SJCRH30 (cell line): ENCODE measurements at regions not wholly inside any gene's neighbourhood (a gene's known extent, or its start where the extent isn't known, plus 50 kb on each side); places are given as distances from the start of the nearest gene placed in this dataset.
"Not testable (repeated sequence)": the region's sequence is repeated elsewhere in the genome, so short reads cannot be mapped to it uniquely, and the experiment has no call there.

Experiments
- DNase-seq, 2 experiments: peaks; one replicate each; pipeline ENCODE4 v3.0.0-alpha.2; 2015 to 2020
- H3K27ac ChIP-seq: fragments of 250-450 bp; sonication (Bioruptor Pico); 2 replicates; pipeline ENCODE4 v1.5.1; 2020; ENCODE audit warnings: mild to moderate bottlenecking, moderate library complexity
- H3K27me3 ChIP-seq: fragments of 250-450 bp; sonication (Bioruptor Pico); 2 replicates; pipeline ENCODE4 v1.5.1; 2020; ENCODE audit warnings: mild to moderate bottlenecking, moderate library complexity
- H3K36me3 ChIP-seq: fragments of 250-450 bp; sonication (Bioruptor Pico); 2 replicates; pipeline ENCODE4 v1.5.1; 2020; ENCODE audit warnings: mild to moderate bottlenecking, moderate library complexity
- H3K4me1 ChIP-seq: fragments of 250-450 bp; sonication (Bioruptor Pico); 2 replicates; pipeline ENCODE4 v1.5.1; 2020; ENCODE audit warnings: mild to moderate bottlenecking, moderate library complexity
- H3K4me3 ChIP-seq: fragments of 250-450 bp; sonication (Bioruptor Pico); 2 replicates; pipeline ENCODE4 v1.5.1; 2020; ENCODE audit warnings: mild to moderate bottlenecking, moderate library complexity
- H3K9me3 ChIP-seq: fragments of 250-450 bp; sonication (Bioruptor Pico); replicated peaks from 2 replicates; pipeline ENCODE4 v1.5.1; 2020; ENCODE audit warnings: mild to moderate bottlenecking, moderate library complexity

DNA sequence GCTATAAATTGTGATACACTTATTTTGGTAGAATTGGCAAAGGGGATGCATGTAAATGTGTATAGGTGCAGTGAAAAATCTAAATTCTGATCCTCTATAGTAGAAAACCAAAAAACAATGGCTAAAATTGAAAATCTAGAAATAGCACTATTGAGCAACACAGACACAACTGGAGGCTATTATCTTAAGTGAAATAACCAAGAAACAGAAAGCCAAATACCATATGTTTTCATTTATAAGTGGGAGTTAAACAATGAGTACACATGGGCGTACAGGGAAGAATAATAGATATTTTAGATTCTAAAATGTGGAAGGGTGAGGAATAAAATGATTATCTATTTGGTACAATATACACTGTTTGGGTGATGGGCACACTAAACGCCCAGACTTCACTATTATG, 183.2 kb upstream of the TUSC1 start:
- DNase-seq = no peak
- H3K9me3 ChIP-seq = no peaks in the 10 kb centered on the region
- no peaks in the 10 kb centered on the region for H3K36me3 ChIP-seq
- no peak overlapping the region for H3K4me3 ChIP-seq
- no peak overlapping the region for H3K27ac ChIP-seq
- H3K4me1 ChIP-seq = no peaks in the 10 kb centered on the region
- no peaks in the 10 kb centered on the region for H3K27me3 ChIP-seq

DNA sequence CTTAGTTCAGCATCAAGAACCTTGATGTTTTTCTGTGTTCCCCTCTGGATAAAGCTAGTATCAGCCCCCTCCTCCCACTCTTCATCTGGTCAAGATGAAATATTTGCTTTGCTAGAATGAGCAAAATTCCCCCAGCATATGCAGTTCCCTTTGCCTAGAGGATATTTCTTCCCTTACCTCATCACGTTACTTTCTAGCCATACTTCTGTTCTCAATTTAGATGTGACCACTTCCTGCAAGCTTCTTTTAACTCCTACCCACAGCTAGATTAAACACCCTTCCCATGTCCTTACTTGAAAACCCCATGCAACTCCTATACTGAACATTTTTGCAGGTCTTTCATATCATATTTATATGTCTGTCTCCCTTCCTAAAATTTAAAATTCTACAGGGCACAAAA, 178.9 kb upstream of the TUSC1 start:
- Histone ChIP-seq H3K36me3 (no peaks in the 10 kb centered on the region), H3K27ac (no peak overlapping the region), H3K4me1 (no peaks in the 10 kb centered on the region), H3K9me3 (no peaks in the 10 kb centered on the region), H3K4me3 (no peak overlapping the region), H3K27me3 (no peaks in the 10 kb centered on the region)
- no peak for DNase-seq

DNA sequence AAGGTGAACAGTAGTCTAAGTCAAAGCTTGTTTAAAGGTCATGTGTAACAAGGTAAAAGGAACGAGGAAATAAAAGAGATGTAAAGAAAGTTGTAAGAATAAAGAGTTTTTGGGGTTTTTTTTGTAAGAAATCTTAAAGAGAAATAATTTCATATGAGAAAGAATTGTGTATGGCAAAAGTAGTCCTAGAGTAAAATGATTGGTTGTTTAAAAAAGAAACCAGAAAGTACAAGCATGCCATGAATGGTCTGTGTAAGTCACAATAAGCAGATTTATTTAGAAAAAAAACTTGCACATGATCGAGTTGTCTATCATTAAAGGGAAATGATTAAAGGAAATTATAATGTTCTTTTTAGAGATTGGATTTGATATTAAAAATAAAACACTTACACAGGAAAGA, 172.6 kb upstream of the TUSC1 start:
- Histone ChIP-seq H3K4me3 (no peak overlapping the region), H3K27me3 (no peaks in the 10 kb centered on the region), H3K36me3 (no peaks in the 10 kb centered on the region), H3K9me3 (no peaks in the 10 kb centered on the region), H3K4me1 (no peaks in the 10 kb centered on the region), H3K27ac (no peak overlapping the region)
- no peak for DNase-seq

DNA sequence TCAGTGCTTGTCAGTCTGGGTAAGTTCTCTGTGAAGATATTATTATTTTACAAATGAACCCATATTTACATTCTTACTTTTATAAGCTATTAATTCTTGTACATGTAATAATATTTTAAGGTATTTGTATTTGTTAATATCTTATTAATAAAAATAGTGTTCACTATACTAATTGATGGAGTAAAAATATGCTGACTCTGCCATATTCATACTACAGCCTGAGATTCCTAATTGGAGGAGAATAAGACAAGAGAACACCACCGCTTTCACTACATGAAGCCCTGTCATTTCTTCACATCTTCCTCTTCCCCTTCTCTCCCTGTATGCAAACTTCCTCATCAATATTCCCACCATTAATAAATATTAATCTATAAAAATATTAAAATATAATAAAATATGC, 167.6 kb upstream of the TUSC1 start:
- Histone ChIP-seq H3K4me3 (no peak overlapping the region), H3K36me3 (no peaks in the 10 kb centered on the region), H3K27me3 (no peaks in the 10 kb centered on the region), H3K27ac (no peak overlapping the region), H3K4me1 (no peaks in the 10 kb centered on the region), H3K9me3 (no peaks in the 10 kb centered on the region)
- DNase-seq = no peak

DNA sequence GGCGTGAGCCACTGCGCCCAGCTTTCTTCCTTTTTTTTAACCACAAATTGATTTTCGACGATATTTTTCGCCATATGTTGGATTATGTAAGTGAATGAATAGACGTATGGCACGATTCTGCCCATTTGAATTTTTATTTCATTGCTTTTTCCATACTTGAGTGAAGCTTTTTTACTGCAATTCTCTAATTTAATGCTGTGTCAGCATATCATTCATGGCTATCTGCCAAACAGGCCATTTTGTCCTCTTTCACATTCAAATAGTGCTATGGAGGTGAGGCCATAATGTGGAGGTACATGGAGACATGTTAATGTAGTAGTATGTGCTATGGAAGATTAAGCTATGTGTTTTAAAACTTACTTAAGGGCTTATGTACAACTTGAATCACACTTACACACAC, 152.1 kb upstream of the TUSC1 start:
- Histone ChIP-seq H3K4me1 (no peaks in the 10 kb centered on the region), H3K4me3 (no peak overlapping the region), H3K9me3 (no peaks in the 10 kb centered on the region), H3K27me3 (no peaks in the 10 kb centered on the region), H3K27ac (no peak overlapping the region), H3K36me3 (no peaks in the 10 kb centered on the region)
- DNase-seq = no peak

DNA sequence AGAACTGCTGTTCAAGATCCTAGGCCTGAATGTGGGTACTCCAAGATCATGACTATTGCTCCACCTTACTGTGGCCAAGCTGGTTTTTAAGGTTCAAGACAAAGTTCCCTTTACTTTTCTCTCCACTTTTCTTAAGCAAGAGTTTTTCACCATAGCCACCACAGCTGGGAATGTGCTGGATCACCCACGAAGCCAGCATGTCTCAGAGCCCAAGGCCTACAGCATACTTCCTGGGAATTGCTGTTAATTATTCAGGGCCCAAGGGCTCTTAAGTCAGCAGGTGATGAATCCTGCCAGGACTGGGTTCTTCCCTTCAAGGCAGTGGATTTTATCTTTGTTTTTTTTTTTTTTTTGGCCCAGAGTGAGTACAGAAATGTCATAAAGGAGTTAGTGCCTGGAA, 149.4 kb upstream of the TUSC1 start:
- no peaks in the 10 kb centered on the region for H3K27me3 ChIP-seq
- no peak overlapping the region for H3K27ac ChIP-seq
- H3K4me3 ChIP-seq = no peak overlapping the region
- no peak for DNase-seq
- H3K9me3 ChIP-seq = no peaks in the 10 kb centered on the region
- no peaks in the 10 kb centered on the region for H3K36me3 ChIP-seq
- no peaks in the 10 kb centered on the region for H3K4me1 ChIP-seq

DNA sequence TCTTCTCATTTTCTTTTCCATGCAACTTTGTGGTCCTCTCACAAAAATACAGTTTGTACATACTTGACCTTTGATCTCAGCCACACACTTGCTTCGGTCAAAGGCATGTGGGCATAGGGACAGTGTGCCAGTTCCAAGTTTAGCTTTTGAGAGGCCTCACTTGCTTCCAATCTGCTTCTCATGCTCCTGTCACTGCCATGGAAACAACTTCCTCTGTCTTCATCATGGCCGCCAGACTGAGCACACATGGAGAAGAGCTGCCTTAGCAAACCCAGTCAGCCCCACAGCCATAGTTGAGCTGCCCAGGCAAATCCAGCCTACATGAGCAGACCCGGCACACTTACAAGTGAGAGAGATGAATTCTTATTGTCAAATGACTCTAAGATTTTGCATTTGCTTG, 138.2 kb upstream of the TUSC1 start:
- Histone ChIP-seq H3K36me3 (no peaks in the 10 kb centered on the region), H3K4me3 (no peak overlapping the region), H3K4me1 (no peaks in the 10 kb centered on the region), H3K27ac (no peak overlapping the region), H3K9me3 (no peaks in the 10 kb centered on the region), H3K27me3 (no peaks in the 10 kb centered on the region)
- DNase-seq = no peak

DNA sequence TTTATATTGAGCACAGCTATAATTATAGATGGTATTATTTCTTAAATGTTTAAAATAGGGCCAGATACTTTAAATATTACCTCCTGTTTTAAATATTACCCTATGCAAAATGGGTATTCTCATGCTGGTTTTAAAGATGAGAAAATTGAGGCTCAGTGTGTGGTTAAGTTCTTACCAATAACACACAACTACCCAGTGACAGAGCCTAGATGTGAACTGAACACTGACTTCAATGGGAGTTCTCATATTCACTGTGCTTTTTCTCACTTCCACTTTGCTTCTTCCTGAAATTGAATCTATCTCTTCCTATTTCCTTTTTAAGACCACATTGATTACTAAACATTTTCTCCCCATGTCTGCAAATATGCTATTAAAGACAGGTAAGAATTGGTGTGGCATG, 135.8 kb upstream of the TUSC1 start:
- H3K36me3 ChIP-seq = no peaks in the 10 kb centered on the region
- H3K27me3 ChIP-seq = no peaks in the 10 kb centered on the region
- no peak overlapping the region for H3K4me3 ChIP-seq
- no peaks in the 10 kb centered on the region for H3K9me3 ChIP-seq
- H3K27ac ChIP-seq = no peak overlapping the region
- DNase-seq = no peak
- H3K4me1 ChIP-seq = no peaks in the 10 kb centered on the region

DNA sequence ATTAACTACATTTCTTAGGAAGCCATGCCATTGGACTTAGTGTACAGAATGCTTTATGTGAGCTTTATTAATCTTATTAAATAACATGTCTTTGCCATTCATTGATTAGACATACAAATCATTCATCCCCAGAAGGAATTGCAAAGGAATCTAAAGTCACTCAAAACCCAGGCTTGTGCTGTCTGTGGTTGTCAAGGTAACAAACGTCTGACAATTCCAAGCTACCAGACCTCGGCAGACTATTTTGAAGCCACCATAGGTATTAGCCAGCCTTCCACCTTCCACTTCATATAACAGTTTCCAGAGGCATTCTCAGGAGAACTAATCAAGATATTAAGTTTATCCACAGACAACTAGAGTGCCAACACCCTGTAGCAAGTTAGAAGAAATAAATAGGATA, 135.2 kb upstream of the TUSC1 start:
- no peaks in the 10 kb centered on the region for H3K9me3 ChIP-seq
- no peaks in the 10 kb centered on the region for H3K4me1 ChIP-seq
- no peaks in the 10 kb centered on the region for H3K36me3 ChIP-seq
- no peak overlapping the region for H3K4me3 ChIP-seq
- H3K27ac ChIP-seq = no peak overlapping the region
- no peaks in the 10 kb centered on the region for H3K27me3 ChIP-seq
- DNase-seq = no peak

DNA sequence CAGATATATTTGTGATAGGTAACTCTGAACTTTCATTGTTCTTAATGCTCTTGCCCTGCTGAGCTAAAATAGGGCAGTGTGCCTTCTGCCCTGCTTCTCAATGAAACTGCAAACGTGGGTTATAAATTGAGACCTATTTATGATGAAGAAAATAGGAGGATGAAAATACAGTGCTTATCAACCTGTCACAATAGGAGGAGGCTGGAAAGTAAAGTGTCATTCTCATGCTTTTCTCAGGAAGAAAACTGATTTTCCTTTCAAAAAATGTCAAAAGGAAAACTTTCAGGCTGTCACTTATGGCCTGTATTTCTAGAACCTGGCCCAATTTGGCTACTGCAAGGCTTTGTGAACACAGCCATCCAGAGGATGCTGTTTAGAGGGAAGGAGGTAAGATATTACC, 130.3 kb upstream of the TUSC1 start:
- Histone ChIP-seq H3K27me3 (no peaks in the 10 kb centered on the region), H3K27ac (no peak overlapping the region), H3K9me3 (no peaks in the 10 kb centered on the region), H3K4me1 (no peaks in the 10 kb centered on the region), H3K4me3 (no peak overlapping the region), H3K36me3 (no peaks in the 10 kb centered on the region)
- DNase-seq = no peak

DNA sequence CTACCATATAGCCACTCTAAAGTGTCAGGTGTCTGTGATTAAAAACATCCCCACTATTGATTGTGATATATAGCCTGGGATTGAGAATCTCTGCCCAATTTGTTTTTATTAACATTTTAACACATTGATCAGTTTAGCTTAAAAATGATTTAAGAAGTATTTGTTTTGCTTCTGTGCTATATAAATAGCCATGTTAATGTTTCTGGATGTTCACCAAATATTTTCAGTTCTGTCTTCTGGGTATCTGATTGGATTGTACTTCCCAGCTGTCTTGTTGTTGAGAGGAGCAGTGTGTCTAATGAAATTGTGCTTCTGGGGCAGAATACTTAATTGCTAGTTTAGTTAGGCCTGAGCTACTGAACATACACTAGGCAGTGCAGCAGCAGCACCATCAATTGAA, 126.6 kb upstream of the TUSC1 start:
- no peak overlapping the region for H3K27ac ChIP-seq
- no peak for DNase-seq

DNA sequence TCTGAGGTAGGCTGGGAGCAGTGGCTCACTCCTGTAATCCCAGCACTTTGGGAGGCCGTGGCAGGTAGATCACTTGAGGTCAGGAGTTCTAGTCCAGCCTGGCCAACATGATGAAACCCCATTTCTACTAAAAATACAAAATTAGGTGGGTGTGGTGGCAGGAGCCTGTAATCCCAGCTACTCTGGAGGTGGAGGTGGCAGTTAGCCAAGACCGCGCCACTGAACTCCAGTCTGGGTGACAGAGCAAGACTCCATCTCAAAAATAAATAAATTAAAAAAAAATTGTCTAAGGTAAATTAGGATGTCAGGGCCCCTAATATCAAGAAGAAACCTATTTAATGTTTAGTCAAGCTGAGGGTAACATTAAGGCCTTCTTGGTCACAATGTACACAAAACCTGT, 123.7 kb upstream of the TUSC1 start:
- DNase-seq, H3K27me3 ChIP-seq, H3K4me1 ChIP-seq, H3K9me3 ChIP-seq, H3K36me3 ChIP-seq, H3K27ac ChIP-seq, H3K4me3 ChIP-seq: not testable (repeated sequence)

More for the DNA sequence above, 126.6 kb upstream of the TUSC1 start:
- no peaks in the 10 kb centered on the region for H3K4me1 ChIP-seq
- no peaks in the 10 kb centered on the region for H3K27me3 ChIP-seq
- H3K36me3 ChIP-seq = no peaks in the 10 kb centered on the region
- H3K4me3 ChIP-seq = no peak overlapping the region
- H3K9me3 ChIP-seq = no peaks in the 10 kb centered on the region

DNA sequence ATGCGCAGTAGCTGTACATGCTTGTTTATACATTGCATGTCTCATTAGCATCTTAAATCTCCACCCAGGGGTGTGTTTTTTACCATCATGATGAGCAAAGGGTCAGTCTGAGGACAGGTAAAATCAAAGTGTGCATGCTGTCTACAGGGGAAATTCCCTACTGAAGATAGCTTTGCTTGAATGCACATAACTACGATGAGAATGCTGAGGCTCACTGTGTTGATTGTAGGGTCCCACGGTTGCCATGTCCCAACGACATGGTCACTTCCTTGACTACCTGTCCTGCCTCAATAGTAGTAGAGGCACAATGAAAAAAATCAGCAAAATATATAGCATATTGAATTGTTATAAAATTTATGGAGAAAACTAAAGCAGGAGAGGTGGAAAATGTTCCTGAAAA, 95.6 kb upstream of the TUSC1 start:
- Histone ChIP-seq H3K27ac (no peak overlapping the region), H3K36me3 (no peaks in the 10 kb centered on the region), H3K27me3 (no peaks in the 10 kb centered on the region), H3K9me3 (no peaks in the 10 kb centered on the region), H3K4me1 (no peaks in the 10 kb centered on the region), H3K4me3 (no peak overlapping the region)
- no peak for DNase-seq

DNA sequence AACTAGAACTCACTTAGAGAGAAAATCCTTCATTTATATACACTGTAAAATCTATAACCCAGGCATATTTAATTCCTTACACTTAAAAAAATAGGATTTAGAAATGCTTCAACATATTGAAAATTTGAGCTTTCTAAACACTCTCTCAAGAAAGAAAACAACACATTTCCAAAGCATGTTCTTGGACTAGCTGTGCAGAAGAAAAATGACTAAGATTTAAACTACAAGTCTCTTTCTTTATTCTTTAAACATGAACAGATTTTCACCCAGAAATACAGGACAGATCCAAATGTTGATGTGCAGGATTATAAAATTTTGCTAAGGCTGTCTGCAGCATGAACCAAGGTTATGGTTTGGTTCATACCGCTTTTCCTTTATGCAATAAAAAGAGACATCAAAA, 77.7 kb upstream of the TUSC1 start:
- DNase-seq = no peak
- Histone ChIP-seq H3K36me3 (no peaks in the 10 kb centered on the region), H3K4me1 (no peaks in the 10 kb centered on the region), H3K27ac (no peak overlapping the region), H3K27me3 (no peaks in the 10 kb centered on the region), H3K9me3 (no peaks in the 10 kb centered on the region), H3K4me3 (no peak overlapping the region)

DNA sequence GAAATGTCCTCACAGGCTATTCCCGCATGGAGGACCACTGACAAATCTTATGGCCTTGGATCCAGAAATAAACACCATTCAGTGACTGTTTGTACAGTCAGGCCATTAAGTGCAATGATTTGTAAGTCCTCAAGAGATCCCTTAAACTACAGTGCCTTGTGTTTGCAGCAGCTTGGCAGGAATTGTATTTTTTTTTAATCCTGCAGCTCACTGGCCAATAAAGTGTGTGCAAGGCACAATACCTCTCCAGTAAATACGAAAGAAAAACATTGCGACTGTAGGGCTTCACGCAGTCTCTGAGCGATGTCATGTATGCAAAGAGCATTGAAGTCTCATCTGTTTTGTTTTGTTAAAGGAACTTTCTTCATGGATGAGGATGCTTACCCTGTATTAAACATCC, 74.2 kb upstream of the TUSC1 start:
- H3K27ac ChIP-seq = no peak overlapping the region
- H3K9me3 ChIP-seq = no peaks in the 10 kb centered on the region
- no peaks in the 10 kb centered on the region for H3K36me3 ChIP-seq
- DNase-seq = no peak
- no peaks in the 10 kb centered on the region for H3K4me1 ChIP-seq
- no peaks in the 10 kb centered on the region for H3K27me3 ChIP-seq
- no peak overlapping the region for H3K4me3 ChIP-seq

DNA sequence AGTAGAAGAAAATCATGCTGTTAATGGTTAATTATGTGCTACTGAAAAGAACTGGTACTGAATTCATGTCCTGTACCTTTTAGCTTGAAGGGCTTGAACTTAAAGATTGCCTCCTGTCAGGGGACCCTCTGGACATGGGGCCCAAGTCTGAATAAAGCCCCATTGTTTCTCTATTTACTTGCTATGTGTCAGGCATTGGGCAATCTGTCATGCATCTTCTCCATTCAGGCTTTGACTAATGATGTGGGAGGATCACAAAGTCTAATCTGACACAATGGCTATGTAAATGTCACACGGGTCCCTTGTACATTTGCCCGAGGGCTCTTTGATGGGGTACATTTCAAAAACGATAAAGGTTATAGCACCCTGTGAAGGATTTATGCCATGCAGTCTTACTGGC, 64.0 kb upstream of the TUSC1 start:
- H3K36me3 ChIP-seq = no peaks in the 10 kb centered on the region
- H3K27me3 ChIP-seq = no peaks in the 10 kb centered on the region
- H3K27ac ChIP-seq = no peak overlapping the region
- no peaks in the 10 kb centered on the region for H3K4me1 ChIP-seq
- H3K9me3 ChIP-seq = no peaks in the 10 kb centered on the region
- peak in 1 of 2 experiments; percentile 4 for DNase-seq
- no peak overlapping the region for H3K4me3 ChIP-seq
